Stomach (tissue), 4 donors: ENCODE measurements at regions not wholly inside any gene's neighbourhood (a gene's known extent, or its start where the extent isn't known, plus 50 kb on each side); places are given as distances from the start of the nearest gene placed in this dataset.

Source experiments
- POLR2A ChIP-seq, 4 donors: fragments of 450-650 bp; IDR thresholded peaks; one replicate each; pipeline ENCODE4 v1.6.1; 2016; ENCODE audit warnings: antibody characterized with exemption in 4 of 4, control low read depth in 2 of 4, mild to moderate bottlenecking in 1 of 4, moderate library complexity in 1 of 4
- POLR2AphosphoS5 ChIP-seq, 3 donors: sonication (generic); formaldehyde crosslinking; IDR thresholded peaks; one replicate each; pipeline ENCODE4 v1.6.1; 2016; ENCODE audit warnings: antibody characterized with exemption in 3 of 3
- TF ChIP-seq, protein P1 (sequence below), 7 experiments: fragments of 450-650 bp in 4 of 7; fragments of 200-600 bp in 3 of 7; sonication (generic) in 3 of 7; IDR thresholded peaks; one replicate each; pipeline ENCODE4 v1.5.1; 2016 to 2019; ENCODE audit warnings: antibody characterized with exemption in 7 of 7, control low read depth in 2 of 7, mild to moderate bottlenecking in 1 of 7

DNA sequence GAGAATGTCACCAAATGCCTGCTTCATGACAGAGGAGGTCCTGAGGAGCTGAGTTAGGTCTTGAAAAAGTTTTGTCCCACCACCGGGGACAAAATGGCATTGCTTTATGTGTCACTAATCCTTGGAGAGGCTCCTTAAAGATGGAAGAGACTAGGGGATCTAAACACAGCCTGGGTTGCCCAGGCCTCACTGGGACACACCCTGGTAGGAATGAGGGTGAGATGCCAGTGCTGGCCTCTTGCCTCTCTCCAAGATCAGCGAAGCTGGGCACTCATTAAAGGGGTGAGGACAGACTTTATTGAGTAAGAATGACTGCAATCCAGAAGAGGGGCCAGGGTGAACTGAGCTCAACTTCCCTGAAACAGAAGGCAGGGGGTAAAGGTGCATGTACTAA lies 58.5 kb upstream of the KLF13 start:
- TF ChIP-seq POLR2AphosphoS5 (IDR thresholded peaks at IDR 0.05) (no peak), POLR2A (IDR thresholded peaks at IDR 0.05) (no peak)
- TF ChIP-seq, protein P1, sequence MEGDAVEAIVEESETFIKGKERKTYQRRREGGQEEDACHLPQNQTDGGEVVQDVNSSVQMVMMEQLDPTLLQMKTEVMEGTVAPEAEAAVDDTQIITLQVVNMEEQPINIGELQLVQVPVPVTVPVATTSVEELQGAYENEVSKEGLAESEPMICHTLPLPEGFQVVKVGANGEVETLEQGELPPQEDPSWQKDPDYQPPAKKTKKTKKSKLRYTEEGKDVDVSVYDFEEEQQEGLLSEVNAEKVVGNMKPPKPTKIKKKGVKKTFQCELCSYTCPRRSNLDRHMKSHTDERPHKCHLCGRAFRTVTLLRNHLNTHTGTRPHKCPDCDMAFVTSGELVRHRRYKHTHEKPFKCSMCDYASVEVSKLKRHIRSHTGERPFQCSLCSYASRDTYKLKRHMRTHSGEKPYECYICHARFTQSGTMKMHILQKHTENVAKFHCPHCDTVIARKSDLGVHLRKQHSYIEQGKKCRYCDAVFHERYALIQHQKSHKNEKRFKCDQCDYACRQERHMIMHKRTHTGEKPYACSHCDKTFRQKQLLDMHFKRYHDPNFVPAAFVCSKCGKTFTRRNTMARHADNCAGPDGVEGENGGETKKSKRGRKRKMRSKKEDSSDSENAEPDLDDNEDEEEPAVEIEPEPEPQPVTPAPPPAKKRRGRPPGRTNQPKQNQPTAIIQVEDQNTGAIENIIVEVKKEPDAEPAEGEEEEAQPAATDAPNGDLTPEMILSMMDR (IDR thresholded peaks at IDR 0.05), result no peak
